Muscle layer of duodenum (tissue), 2 donors: ENCODE measurements at regions not wholly inside any gene's neighbourhood (a gene's known extent, or its start where the extent isn't known, plus 50 kb on each side); places are given as distances from the start of the nearest gene placed in this dataset.
A peak's percentile ranks its signal among the peaks of the same experiment; 100 is the strongest.

ENCODE experiments used
- H3K27ac ChIP-seq: one replicate; pipeline ENCODE4 v1.7.0; 2013; ENCODE audit warnings: mild to moderate bottlenecking, low read length
- H3K27me3 ChIP-seq: one replicate; pipeline ENCODE4 v1.7.0; 2013; ENCODE audit warnings: low read depth, mild to moderate bottlenecking, control low read depth, low read length
- H3K36me3 ChIP-seq, 2 donors: one replicate each; pipeline ENCODE4 v1.7.0; 2013; ENCODE audit warnings: low read length in 2 of 2, control low read depth in 1 of 2, mild to moderate bottlenecking in 1 of 2; ENCODE audit not compliant: insufficient read depth in 2 of 2, control insufficient read depth in 1 of 2
- H3K4me1 ChIP-seq, 2 donors: one replicate each; pipeline ENCODE4 v1.7.0; 2013; ENCODE audit warnings: low read length in 2 of 2, mild to moderate bottlenecking in 2 of 2, control low read depth in 1 of 2, moderate library complexity in 1 of 2; ENCODE audit not compliant: insufficient read depth in 2 of 2, control insufficient read depth in 1 of 2
- H3K4me3 ChIP-seq, 2 donors: one replicate each; pipeline ENCODE4 v1.7.0; 2013; ENCODE audit warnings: low read length in 2 of 2, low read depth in 1 of 2, mild to moderate bottlenecking in 1 of 2
- H3K9me3 ChIP-seq, 2 donors: one replicate each; pipeline ENCODE4 v1.7.0; 2013; ENCODE audit warnings: low read length in 2 of 2, control low read depth in 1 of 2, mild to moderate bottlenecking in 1 of 2; ENCODE audit not compliant: control insufficient read depth in 1 of 2
- donor health status: healthy.

- no peak overlapping the region for H3K27ac ChIP-seq
- H3K9me3 ChIP-seq = peaks cover 0 to 35% of the 10 kb centered on the region in 2 donors
- H3K27me3 ChIP-seq = no peaks in the 10 kb centered on the region
- H3K36me3 ChIP-seq = no peaks in the 10 kb centered on the region
- H3K4me3 ChIP-seq = peak overlapping the region in 1 of 2 donors; percentile 32
- H3K4me1 ChIP-seq = no peaks in the 10 kb centered on the region
Observed at GRCh38 chr16:35714665-35715064, 2255.3 kb downstream of the TP53TG3F start.

- no peaks in the 10 kb centered on the region for H3K27me3 ChIP-seq
- peaks cover 13 to 24% of the 10 kb centered on the region in 2 donors for H3K9me3 ChIP-seq
- no peak overlapping the region for H3K4me3 ChIP-seq
- no peaks in the 10 kb centered on the region for H3K4me1 ChIP-seq
- no peak overlapping the region for H3K27ac ChIP-seq
- H3K36me3 ChIP-seq = no peaks in the 10 kb centered on the region
Observed at GRCh38 chr16:35724551-35724950, 2265.1 kb downstream of the TP53TG3F start.

GRCh38 chr16:35725949-35726348, 2266.5 kb downstream of the TP53TG3F start:
- Histone ChIP-seq H3K27me3 (no peaks in the 10 kb centered on the region), H3K9me3 (peaks cover 13 to 24% of the 10 kb centered on the region in 2 donors), H3K4me3 (no peak overlapping the region)

GRCh38 chr16:35730251-35730650, 2270.8 kb downstream of the TP53TG3F start:
- Histone ChIP-seq H3K27me3 (no peaks in the 10 kb centered on the region), H3K4me3 (no peak overlapping the region), H3K4me1 (no peaks in the 10 kb centered on the region), H3K9me3 (peaks cover 0 to 11% of the 10 kb centered on the region in 2 donors), H3K36me3 (no peaks in the 10 kb centered on the region), H3K27ac (no peak overlapping the region)

More at GRCh38 chr16:35725949-35726348, 2266.5 kb downstream of the TP53TG3F start:
- Histone ChIP-seq H3K4me1 (no peaks in the 10 kb centered on the region), H3K36me3 (no peaks in the 10 kb centered on the region), H3K27ac (no peak overlapping the region)

- H3K4me1 ChIP-seq = no peaks in the 10 kb centered on the region
- no peak overlapping the region for H3K4me3 ChIP-seq
- H3K36me3 ChIP-seq = no peaks in the 10 kb centered on the region
- peaks cover 0 to 11% of the 10 kb centered on the region in 2 donors for H3K9me3 ChIP-seq
- H3K27me3 ChIP-seq = no peaks in the 10 kb centered on the region
- H3K27ac ChIP-seq = no peak overlapping the region
Observed at GRCh38 chr16:35731341-35732040, 2272.1 kb downstream of the TP53TG3F start.

- Histone ChIP-seq H3K36me3 (no peaks in the 10 kb centered on the region), H3K4me1 (no peaks in the 10 kb centered on the region), H3K27me3 (no peaks in the 10 kb centered on the region), H3K4me3 (no peak overlapping the region), H3K27ac (no peak overlapping the region), H3K9me3 (peaks cover 0 to 7% of the 10 kb centered on the region in 2 donors)
Observed at GRCh38 chr16:35732046-35732810, 2272.8 kb downstream of the TP53TG3F start.

- H3K27ac ChIP-seq = no peak overlapping the region
- no peaks in the 10 kb centered on the region for H3K4me1 ChIP-seq
- H3K9me3 ChIP-seq = peaks cover 0 to 3% of the 10 kb centered on the region in 2 donors
- H3K4me3 ChIP-seq = no peak overlapping the region
- H3K27me3 ChIP-seq = no peaks in the 10 kb centered on the region
- H3K36me3 ChIP-seq = no peaks in the 10 kb centered on the region
Observed at GRCh38 chr16:35733278-35733965, 2274.0 kb downstream of the TP53TG3F start.

GRCh38 chr16:35733971-35734702, 2274.7 kb downstream of the TP53TG3F start:
- H3K4me1 ChIP-seq = no peaks in the 10 kb centered on the region
- H3K36me3 ChIP-seq = no peaks in the 10 kb centered on the region
- H3K4me3 ChIP-seq = no peak overlapping the region
- H3K27me3 ChIP-seq = no peaks in the 10 kb centered on the region
- peaks cover 0 to 3% of the 10 kb centered on the region in 2 donors for H3K9me3 ChIP-seq
- H3K27ac ChIP-seq = no peak overlapping the region

- no peak overlapping the region for H3K27ac ChIP-seq
- no peaks in the 10 kb centered on the region for H3K27me3 ChIP-seq
- peaks cover 0 to 3% of the 10 kb centered on the region in 2 donors for H3K9me3 ChIP-seq
- no peaks in the 10 kb centered on the region for H3K4me1 ChIP-seq
- H3K4me3 ChIP-seq = no peak overlapping the region
- H3K36me3 ChIP-seq = no peaks in the 10 kb centered on the region
Observed at GRCh38 chr16:35734728-35735402, 2275.5 kb downstream of the TP53TG3F start.

- H3K9me3 ChIP-seq = peaks cover 0 to 3% of the 10 kb centered on the region in 2 donors
- no peak overlapping the region for H3K4me3 ChIP-seq
- H3K27me3 ChIP-seq = no peaks in the 10 kb centered on the region
- H3K27ac ChIP-seq = no peak overlapping the region
- no peaks in the 10 kb centered on the region for H3K4me1 ChIP-seq
- no peaks in the 10 kb centered on the region for H3K36me3 ChIP-seq
Observed at GRCh38 chr16:35735403-35736251, 2276.2 kb downstream of the TP53TG3F start.
